Cardiac fibroblast (primary cell): ENCODE measurements at regions not wholly inside any gene's neighbourhood (a gene's known extent, or its start where the extent isn't known, plus 50 kb on each side); places are given as distances from the start of the nearest gene placed in this dataset.

Experiments
- DNase-seq, 2 donors: peaks; one replicate each; pipeline versions ENCODE4 v3.0.0 to v3.0.0-alpha.2; 2010; ENCODE audit warnings: low read depth in 2 of 2
- H3K4me3 ChIP-seq, 2 donors: replicated peaks in 1 of 2; 1 replicate in 1 of 2; 2 replicates in 1 of 2; pipeline ENCODE4 v1.5.1; 2011; ENCODE audit warnings: low read depth in 2 of 2, low read length in 2 of 2, mild to moderate bottlenecking in 2 of 2, moderate library complexity in 1 of 2
- TF ChIP-seq, protein P1 (sequence below): IDR thresholded peaks from one replicate; pipeline ENCODE4 v1.5.1; 2011; ENCODE audit warnings: low read depth, mild to moderate bottlenecking, low read length, inconsistent platforms

DNA sequence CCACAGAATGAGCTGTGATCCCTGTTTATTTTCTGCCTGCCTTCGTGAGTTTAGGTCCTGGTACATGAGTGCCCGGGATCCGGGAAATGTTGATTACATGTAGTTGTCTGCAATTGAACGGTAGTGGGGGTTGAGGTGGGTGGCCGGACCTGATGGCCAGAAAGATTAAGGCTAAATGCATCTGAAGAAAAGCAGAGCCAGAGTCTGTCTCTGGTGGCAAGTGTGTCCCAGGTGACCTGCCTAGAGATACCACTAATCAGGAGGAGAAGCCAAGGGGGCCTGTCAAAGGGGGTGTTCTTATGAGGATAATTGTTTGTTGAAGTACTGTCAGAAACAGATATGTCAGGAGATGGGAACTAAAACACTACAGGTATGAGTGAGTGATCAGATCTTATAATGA lies 154.0 kb upstream of the ASIC2 start:
- no peak overlapping the region for H3K4me3 ChIP-seq
- DNase-seq, result no peak
- TF ChIP-seq, protein P1, sequence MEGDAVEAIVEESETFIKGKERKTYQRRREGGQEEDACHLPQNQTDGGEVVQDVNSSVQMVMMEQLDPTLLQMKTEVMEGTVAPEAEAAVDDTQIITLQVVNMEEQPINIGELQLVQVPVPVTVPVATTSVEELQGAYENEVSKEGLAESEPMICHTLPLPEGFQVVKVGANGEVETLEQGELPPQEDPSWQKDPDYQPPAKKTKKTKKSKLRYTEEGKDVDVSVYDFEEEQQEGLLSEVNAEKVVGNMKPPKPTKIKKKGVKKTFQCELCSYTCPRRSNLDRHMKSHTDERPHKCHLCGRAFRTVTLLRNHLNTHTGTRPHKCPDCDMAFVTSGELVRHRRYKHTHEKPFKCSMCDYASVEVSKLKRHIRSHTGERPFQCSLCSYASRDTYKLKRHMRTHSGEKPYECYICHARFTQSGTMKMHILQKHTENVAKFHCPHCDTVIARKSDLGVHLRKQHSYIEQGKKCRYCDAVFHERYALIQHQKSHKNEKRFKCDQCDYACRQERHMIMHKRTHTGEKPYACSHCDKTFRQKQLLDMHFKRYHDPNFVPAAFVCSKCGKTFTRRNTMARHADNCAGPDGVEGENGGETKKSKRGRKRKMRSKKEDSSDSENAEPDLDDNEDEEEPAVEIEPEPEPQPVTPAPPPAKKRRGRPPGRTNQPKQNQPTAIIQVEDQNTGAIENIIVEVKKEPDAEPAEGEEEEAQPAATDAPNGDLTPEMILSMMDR, result no peak

DNA sequence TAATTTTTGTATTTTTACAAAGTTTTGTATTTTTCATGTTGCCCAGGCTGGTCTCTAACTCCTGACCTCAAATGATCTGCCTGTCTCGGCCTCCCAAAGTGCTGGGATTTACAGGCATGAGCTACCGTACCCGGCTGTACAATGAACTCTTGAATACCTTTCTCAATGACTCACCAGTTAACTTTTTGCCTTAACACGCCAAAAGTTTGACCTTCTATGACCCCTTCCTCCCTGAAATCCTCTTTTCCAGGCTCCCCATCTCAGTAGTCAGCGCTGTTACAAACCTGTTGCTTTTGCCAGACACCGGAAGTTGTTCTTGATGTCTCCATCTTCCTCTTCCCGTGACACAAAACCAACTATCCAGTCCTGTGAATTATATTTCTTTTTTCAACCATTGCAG lies 158.1 kb upstream of the ASIC2 start:
- no peak overlapping the region for H3K4me3 ChIP-seq
- TF ChIP-seq, protein P1, result no peak
- DNase-seq, result peak in 1 of 2 donors; percentile 6

GRCh38 chr17:33457477-33457876 lies 164.4 kb upstream of the ASIC2 start:
- TF ChIP-seq, protein P1, result no peak

DNA sequence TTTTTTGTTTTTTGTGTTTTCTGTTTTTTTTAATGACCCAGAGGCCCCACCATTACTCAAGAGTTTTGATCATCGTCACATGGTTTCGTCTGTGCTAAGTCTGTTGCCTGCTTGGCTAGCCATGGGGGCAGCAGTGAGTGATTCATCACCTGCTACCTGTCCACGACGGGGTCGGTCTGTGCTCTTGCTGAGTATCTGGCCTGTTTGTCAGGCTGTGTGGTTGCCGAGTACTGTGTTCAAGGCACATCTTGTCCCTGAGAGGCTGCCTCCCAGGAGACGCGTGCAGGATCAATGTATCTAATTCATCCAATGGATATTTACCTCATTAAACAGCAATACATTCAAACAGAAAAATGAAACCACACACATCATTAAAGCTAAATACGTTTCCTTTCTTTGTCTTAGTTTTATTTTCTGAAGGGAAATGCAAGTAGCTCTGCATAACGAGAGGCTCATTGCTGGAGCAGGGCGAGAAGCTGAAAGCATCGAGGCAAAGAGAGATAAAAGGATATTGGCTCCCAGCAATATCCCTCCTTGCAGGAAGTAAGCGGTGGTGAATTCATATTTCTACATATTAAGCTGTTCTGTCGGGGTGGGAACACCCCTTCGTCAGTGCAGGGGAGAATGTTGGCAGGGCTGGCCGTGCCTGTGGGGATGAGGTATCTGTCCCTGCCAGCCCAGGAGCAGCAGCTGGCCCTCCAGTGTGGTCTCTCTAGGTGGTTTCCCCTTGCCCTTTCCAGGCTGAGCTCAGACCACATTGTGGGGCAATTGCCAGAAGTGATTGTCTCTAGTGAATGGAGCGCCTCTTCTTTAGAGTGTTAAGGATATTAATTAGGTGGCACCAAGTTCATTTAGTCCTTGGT lies 166.2 kb upstream of the ASIC2 start:
- TF ChIP-seq, protein P1, result no peak
- no peak for DNase-seq
- H3K4me3 ChIP-seq, result no peak overlapping the region

More at GRCh38 chr17:33457477-33457876, 164.4 kb upstream of the ASIC2 start:
- no peak for DNase-seq
- H3K4me3 ChIP-seq, result no peak overlapping the region

DNA sequence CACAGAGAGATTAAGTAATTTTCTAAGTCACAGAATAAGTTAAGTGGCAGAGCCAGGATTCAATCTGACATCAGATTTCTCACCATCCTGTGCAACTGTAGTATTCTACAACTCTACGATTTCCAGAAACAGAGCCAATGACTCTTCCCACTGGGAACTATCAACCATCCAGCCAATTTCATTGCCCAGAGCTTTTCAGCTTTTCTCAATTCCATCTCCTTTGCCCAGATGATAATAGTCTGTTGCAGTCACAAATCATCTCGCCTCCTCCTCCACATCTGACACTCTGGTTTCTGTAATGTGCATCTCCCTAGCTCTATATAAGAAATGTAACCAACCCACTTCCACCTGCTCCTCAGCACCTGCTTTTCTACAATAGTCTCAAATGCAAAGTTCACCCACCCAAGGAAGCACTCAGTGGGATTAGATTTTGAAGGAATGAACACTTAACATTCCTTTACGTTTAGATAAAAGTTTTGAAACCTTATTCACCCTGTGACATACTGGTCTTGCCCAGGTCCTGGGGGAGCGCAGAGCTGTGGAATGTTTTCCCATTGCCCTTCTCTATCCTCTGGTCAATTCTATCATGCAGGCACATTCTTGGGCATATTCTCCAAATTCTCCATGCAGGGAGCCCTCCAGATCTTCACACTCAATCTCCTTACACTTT lies 167.8 kb upstream of the ASIC2 start:
- TF ChIP-seq, protein P1, result no peak
- no peak overlapping the region for H3K4me3 ChIP-seq

DNA sequence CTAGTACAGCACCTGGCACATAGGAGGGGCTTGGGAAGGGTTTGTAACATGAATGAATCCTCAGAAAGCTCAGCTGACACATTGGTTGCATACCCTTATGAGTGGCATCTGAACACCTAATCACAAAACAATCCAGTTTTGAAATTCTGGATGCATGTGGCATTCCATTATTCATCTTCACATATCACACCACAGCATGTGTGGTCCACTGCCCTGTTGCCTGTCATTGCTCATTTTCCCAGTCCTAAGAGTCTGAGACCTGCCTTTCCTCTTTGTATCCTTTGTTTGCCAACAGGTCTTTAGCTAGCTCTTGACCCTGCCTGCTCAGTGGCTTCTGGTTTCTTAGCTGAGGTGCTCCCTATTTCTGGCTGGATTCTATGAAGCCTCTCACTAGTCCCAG lies 170.8 kb upstream of the ASIC2 start:
- peak in 1 of 2 donors; percentile 1 for DNase-seq
- TF ChIP-seq, protein P1, result no peak
- H3K4me3 ChIP-seq, result no peak overlapping the region

More for the DNA sequence above, 167.8 kb upstream of the ASIC2 start:
- no peak for DNase-seq
